T-helper 2 cell treated with Interferon-gamma antibody and Interleukin-4, amounts not matched to agents 5 μg/mL and 100 μg/mL, for 36 hours (primary cell): ENCODE measurements at regions not wholly inside any gene's neighbourhood (a gene's known extent, or its start where the extent isn't known, plus 50 kb on each side); places are given as distances from the start of the nearest gene placed in this dataset.

Source experiments
- DNase-seq: peaks from one replicate; pipeline ENCODE4 v3.0.0; 2021; ENCODE audit warnings: low spot score
- H3K27ac Mint-ChIP-seq: one replicate; pipeline ENCODE4 v1.8.0; 2021; ENCODE audit warnings: mild to moderate bottlenecking, mixed read lengths
- H3K27me3 Mint-ChIP-seq: one replicate; pipeline ENCODE4 v1.8.0; 2021; ENCODE audit warnings: low read depth, mixed read lengths
- H3K36me3 Mint-ChIP-seq: one replicate; pipeline ENCODE4 v1.8.0; 2021; ENCODE audit warnings: low read depth, mixed read lengths
- H3K4me1 Mint-ChIP-seq: one replicate; pipeline ENCODE4 v1.8.0; 2021; ENCODE audit warnings: low read depth, mixed read lengths
- H3K4me3 Mint-ChIP-seq: one replicate; pipeline ENCODE4 v1.8.0; 2022; ENCODE audit warnings: mild to moderate bottlenecking, moderate library complexity, mixed read lengths
- H3K9me3 Mint-ChIP-seq: one replicate; pipeline ENCODE4 v1.8.0; 2021; ENCODE audit warnings: mixed read lengths

DNA sequence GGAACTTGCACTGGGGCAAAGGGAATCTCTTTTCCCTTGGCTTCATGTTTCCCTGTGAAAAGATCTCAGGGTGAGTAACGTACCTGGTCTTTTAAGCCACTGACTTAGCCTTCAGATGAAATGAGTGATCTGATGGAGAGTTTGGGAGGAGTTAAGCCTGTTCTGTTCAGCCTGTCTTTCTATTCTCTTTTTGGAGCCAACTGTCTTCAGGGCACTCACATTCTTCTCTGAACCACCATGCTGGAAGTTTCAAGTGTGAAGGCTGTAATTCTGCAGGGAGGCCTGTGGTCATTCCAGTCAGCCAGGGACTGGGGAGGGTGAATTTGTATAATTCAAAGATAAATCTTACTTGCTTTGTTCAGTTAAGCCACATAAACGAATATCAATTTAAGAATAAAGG lies 722.2 kb upstream of the SEMA6A start:
- H3K27ac Mint-ChIP-seq, result no peak overlapping the region

DNA sequence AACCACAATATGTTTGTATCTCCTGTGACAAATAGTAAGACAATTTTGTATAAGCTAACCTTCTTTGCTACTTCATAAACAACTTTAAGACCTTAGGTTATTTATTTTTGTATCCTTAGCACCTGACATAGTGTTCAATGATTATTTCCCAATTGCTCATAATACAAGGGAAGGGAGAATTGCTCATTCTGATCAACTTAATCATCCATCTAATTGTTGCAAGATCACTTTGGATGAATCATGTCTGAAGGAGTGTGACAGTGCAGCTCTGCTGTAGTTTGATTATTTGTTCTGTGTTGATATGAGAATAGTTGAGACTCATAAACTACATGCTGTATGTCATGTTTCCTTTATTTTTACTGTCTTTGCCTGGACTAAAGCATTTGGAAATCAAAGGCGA lies 721.3 kb upstream of the SEMA6A start:
- Mint-ChIP-seq H3K36me3 (no peaks in the 10 kb centered on the region), H3K9me3 (peaks cover 34% of the 10 kb centered on the region), H3K27me3 (no peaks in the 10 kb centered on the region), H3K4me1 (no peaks in the 10 kb centered on the region), H3K27ac (no peak overlapping the region), H3K4me3 (no peak overlapping the region)
- DNase-seq, result no peak

More for the DNA sequence above, 722.2 kb upstream of the SEMA6A start:
- Mint-ChIP-seq H3K4me3 (no peak overlapping the region), H3K27me3 (no peaks in the 10 kb centered on the region), H3K4me1 (no peaks in the 10 kb centered on the region), H3K36me3 (no peaks in the 10 kb centered on the region), H3K9me3 (peaks cover 34% of the 10 kb centered on the region)
- DNase-seq, result no peak

DNA sequence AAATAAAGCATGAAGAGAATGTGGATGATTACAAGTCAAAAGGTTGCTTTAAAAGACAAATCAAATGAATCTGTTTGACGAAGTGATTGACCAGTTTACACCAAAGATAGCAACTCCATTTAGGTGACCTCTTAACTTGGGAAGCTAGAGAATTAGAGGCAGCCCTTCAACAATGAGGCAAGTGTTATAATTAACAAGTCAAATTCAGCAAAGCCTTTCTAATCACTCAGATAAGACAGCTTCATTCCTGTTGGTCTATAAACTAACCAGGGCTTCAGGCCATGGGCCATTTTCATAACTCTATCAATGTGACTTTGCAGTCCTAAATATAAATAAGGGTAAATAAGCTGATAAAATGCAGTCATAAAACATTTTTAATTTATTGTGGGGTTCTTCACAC lies 712.2 kb upstream of the SEMA6A start:
- Mint-ChIP-seq H3K27me3 (no peaks in the 10 kb centered on the region), H3K9me3 (peaks cover 3% of the 10 kb centered on the region)

DNA sequence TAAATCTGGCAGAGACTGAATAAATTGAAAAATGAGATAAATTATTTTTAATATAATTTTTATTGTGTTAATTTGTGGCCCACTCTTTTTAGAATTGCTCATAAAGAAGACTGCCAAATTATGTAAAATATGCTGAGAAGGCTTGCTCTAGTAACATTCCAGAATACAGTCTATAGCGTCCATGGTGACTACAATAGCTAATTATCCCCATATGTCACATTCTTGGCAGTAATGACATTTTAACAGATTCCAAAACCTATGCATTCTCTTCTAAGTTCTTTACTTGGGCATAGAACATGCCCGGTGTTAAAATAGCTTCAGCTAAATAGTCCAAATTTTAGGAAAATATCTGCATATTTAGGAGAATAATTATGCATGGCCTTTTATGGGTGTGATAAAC lies 697.0 kb upstream of the SEMA6A start:
- H3K27ac Mint-ChIP-seq, result no peak overlapping the region
- H3K36me3 Mint-ChIP-seq, result no peaks in the 10 kb centered on the region
- DNase-seq, result no peak
- H3K27me3 Mint-ChIP-seq, result no peaks in the 10 kb centered on the region
- no peaks in the 10 kb centered on the region for H3K4me1 Mint-ChIP-seq
- no peak overlapping the region for H3K4me3 Mint-ChIP-seq
- H3K9me3 Mint-ChIP-seq, result peaks cover 3% of the 10 kb centered on the region

More for the DNA sequence above, 712.2 kb upstream of the SEMA6A start:
- Mint-ChIP-seq H3K36me3 (no peaks in the 10 kb centered on the region), H3K4me3 (no peak overlapping the region), H3K4me1 (no peaks in the 10 kb centered on the region), H3K27ac (no peak overlapping the region)
- DNase-seq, result no peak

DNA sequence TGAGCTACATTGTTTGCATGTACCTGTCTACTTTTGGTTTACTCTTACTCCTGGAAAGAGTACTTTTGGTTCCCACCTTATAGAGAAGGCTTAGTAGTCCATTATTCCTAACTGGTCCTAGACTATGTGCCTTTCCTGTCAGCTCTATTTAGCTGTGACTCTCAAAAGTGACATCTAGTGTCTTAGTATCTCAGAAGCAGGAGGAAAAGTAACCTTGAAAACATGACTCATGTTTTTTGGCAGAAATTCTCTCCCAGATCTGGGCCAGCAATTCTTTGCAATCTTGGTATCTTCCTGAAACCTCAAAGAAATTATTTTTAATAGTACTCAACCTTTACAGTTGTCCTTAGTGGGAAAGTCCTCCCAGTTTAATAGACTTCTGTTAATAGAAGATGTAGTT lies 691.7 kb upstream of the SEMA6A start:
- no peaks in the 10 kb centered on the region for H3K36me3 Mint-ChIP-seq
- no peak overlapping the region for H3K27ac Mint-ChIP-seq
- peaks cover 12% of the 10 kb centered on the region for H3K9me3 Mint-ChIP-seq
- H3K4me1 Mint-ChIP-seq, result no peaks in the 10 kb centered on the region
- no peak for DNase-seq
- H3K4me3 Mint-ChIP-seq, result no peak overlapping the region
- H3K27me3 Mint-ChIP-seq, result no peaks in the 10 kb centered on the region

- Mint-ChIP-seq H3K36me3 (no peaks in the 10 kb centered on the region), H3K4me3 (no peak overlapping the region), H3K9me3 (peaks cover 14% of the 10 kb centered on the region), H3K4me1 (no peaks in the 10 kb centered on the region), H3K27me3 (no peaks in the 10 kb centered on the region), H3K27ac (no peak overlapping the region)
- DNase-seq, result no peak
Measured at GRCh38 chr5:117263231-117263630, 688.6 kb upstream of the SEMA6A start.

DNA sequence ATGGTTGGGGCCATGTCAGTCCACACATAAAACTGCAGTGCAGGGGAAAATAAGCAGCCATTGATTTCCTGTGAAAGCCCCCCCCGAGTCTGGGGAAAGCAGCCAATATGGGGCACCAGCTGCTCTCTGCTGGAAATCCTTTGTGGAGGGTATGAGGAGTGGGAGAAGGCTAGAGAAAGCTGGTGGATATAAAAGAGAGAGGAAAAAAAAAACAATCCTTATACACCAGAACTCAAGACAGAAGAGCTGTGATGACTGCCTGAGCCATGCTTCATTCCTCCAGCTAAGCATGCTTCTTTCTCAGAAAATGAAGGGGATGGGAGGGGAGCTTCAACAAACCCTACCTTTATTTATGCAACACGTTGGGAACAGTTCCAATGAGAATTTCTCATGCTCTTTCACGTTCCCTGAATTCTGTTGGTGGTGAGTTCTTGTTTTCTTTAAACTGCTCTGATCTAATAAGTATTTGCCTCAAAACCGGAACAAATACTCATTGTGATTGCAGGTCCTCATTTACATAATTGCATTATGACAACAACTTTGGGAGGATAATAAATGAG lies 688.0 kb upstream of the SEMA6A start:
- no peak for DNase-seq
- H3K4me3 Mint-ChIP-seq, result no peak overlapping the region

GRCh38 chr5:117261948-117262571 lies 687.4 kb upstream of the SEMA6A start:
- H3K4me3 Mint-ChIP-seq, result no peak overlapping the region
- no peak for DNase-seq
- H3K4me1 Mint-ChIP-seq, result no peaks in the 10 kb centered on the region
- no peaks in the 10 kb centered on the region for H3K36me3 Mint-ChIP-seq
- H3K27ac Mint-ChIP-seq, result no peak overlapping the region
- no peaks in the 10 kb centered on the region for H3K27me3 Mint-ChIP-seq
- peaks cover 19% of the 10 kb centered on the region for H3K9me3 Mint-ChIP-seq

More for the DNA sequence above, 688.0 kb upstream of the SEMA6A start:
- Mint-ChIP-seq H3K4me1 (no peaks in the 10 kb centered on the region), H3K27me3 (no peaks in the 10 kb centered on the region), H3K9me3 (peaks cover 19% of the 10 kb centered on the region), H3K36me3 (no peaks in the 10 kb centered on the region), H3K27ac (no peak overlapping the region)

DNA sequence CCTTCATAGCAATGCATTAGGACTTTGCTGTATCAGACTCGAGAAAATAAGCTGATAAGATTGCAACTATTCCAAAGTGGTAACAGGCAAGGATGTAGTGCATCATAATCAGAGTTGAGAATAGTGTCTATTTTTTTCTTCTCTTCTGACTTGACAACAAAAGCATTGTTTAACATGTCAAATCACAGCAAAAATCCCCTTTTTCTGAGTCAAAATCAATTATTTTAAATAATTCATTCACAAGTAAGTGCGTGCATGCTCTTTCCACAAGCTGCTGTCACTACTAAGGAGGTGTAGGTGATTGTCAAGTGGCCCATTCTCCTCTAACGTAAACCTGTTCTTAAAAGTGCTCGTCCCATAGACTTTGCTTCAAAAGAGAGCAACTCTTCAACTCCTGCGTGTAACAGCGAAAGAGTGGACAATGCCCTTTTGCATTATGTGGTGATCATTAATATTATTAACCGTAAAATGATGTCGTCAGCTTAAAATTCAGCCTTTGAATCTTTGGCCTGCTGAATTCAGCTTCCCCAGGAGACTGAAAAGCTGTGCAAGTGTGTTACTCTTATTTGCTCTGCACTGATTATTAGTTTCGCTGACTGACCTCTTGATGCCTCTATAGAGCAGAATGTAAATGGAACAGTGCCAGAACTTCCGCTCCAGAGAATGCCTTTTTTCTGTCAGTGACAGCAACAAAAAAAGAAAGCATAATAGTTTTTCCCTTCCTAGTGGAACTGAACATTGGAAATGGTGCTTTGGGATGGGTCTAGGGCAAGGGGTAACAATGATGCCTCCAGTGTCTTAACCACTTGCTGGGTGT lies 680.8 kb upstream of the SEMA6A start:
- Mint-ChIP-seq H3K9me3 (peaks cover 10% of the 10 kb centered on the region), H3K4me1 (no peaks in the 10 kb centered on the region), H3K27ac (no peak overlapping the region), H3K27me3 (no peaks in the 10 kb centered on the region), H3K4me3 (no peak overlapping the region), H3K36me3 (no peaks in the 10 kb centered on the region)
- DNase-seq, result no peak

DNA sequence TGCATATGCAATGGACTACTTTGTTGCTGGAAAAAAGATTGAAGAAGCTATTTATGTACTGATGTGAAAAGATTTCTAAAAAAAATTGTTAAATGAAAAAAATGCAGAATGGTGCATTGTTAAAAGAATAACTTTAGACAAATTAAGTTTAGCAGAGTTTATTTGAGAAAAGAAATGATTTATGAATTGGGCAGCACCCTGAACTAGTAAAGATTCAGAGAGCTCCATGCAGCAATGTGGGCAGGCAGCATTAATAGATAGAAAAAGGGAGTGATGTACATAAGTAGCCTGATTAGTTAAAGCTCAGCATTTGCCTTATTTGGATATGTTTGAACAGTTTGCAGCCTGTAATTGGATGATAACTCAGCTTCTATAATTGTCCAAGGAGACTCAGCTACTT lies 677.9 kb upstream of the SEMA6A start:
- Mint-ChIP-seq H3K9me3 (no peaks in the 10 kb centered on the region), H3K27me3 (no peaks in the 10 kb centered on the region), H3K36me3 (no peaks in the 10 kb centered on the region), H3K4me3 (no peak overlapping the region), H3K4me1 (no peaks in the 10 kb centered on the region), H3K27ac (no peak overlapping the region)
- no peak for DNase-seq

DNA sequence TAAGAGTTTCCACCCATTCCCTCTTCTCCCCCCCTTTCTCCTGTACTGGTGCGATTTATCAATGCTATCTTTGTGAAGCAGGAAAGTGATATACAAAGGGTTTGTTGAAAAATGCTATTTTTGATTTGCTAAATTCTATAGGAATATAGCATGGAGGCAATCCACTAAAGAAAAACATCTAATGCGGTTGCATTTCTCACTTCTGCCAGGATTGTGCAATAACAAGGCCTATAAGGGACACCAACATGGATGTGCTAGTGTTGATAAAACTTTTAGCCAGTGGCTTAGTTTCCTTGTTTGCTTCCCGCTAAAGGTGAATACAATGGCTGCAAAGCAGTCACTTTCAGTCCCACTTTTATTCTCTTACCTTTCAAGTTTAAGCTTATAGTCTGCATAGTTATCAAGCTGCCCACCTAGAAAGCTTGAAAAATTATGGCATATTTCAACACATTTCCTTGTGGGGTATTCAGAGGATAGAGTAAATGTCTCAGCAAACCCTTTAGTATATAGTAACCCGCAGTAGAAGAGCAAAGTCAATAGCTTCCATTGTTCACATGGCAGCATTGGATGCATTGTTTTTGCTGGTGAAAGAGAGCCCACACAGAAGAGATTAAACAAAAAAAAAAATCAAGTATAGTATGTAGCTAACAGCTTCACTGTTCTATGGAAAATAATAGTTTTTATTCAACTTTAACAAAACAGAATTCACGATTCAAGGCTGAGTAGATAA lies 674.6 kb upstream of the SEMA6A start:
- Mint-ChIP-seq H3K36me3 (no peaks in the 10 kb centered on the region), H3K27me3 (no peaks in the 10 kb centered on the region), H3K27ac (no peak overlapping the region), H3K4me3 (no peak overlapping the region), H3K4me1 (no peaks in the 10 kb centered on the region), H3K9me3 (no peaks in the 10 kb centered on the region)
- no peak for DNase-seq

- no peaks in the 10 kb centered on the region for H3K36me3 Mint-ChIP-seq
- no peaks in the 10 kb centered on the region for H3K9me3 Mint-ChIP-seq
- H3K4me3 Mint-ChIP-seq, result no peak overlapping the region
- H3K4me1 Mint-ChIP-seq, result no peaks in the 10 kb centered on the region
- no peak overlapping the region for H3K27ac Mint-ChIP-seq
- H3K27me3 Mint-ChIP-seq, result no peaks in the 10 kb centered on the region
- no peak for DNase-seq
Measured at GRCh38 chr5:117246424-117246823, 671.8 kb upstream of the SEMA6A start.

- no peak overlapping the region for H3K4me3 Mint-ChIP-seq
- no peak for DNase-seq
- no peaks in the 10 kb centered on the region for H3K27me3 Mint-ChIP-seq
- H3K9me3 Mint-ChIP-seq, result peaks cover 8% of the 10 kb centered on the region
- H3K27ac Mint-ChIP-seq, result no peak overlapping the region
- H3K36me3 Mint-ChIP-seq, result no peaks in the 10 kb centered on the region
- no peaks in the 10 kb centered on the region for H3K4me1 Mint-ChIP-seq
Measured at GRCh38 chr5:117245130-117245529, 670.5 kb upstream of the SEMA6A start.

DNA sequence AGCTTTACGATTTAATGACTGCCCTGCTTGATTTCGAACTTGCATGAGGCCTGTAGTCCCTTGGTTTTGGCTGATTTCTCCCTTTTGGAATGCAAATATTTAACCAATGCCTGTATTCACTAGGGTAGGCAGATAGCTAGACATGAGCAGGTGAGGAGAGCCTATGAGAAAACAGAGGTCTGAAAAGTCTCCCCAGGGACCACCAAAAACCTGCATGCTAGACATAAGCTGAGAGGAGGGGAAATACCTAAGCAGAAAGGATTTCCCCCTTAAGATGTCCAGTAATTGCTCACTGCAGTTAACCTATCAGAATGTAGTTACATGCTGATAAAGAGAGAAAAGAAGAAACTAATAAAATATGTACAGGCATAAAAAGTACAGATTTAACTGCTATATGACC lies 667.4 kb upstream of the SEMA6A start:
- Mint-ChIP-seq H3K9me3 (peaks cover 9% of the 10 kb centered on the region), H3K27me3 (no peaks in the 10 kb centered on the region), H3K36me3 (no peaks in the 10 kb centered on the region), H3K27ac (no peak overlapping the region), H3K4me1 (no peaks in the 10 kb centered on the region), H3K4me3 (no peak overlapping the region)
- DNase-seq, result no peak
